ENCODE measurements at regions not wholly inside any gene's neighbourhood (a gene's known extent, or its start where the extent isn't known, plus 50 kb on each side); places are given as distances from the start of the nearest gene placed in this dataset.
"Not testable (repeated sequence)": the region's sequence is repeated elsewhere in the genome, so short reads cannot be mapped to it uniquely, and the experiment has no call there.

DNA sequence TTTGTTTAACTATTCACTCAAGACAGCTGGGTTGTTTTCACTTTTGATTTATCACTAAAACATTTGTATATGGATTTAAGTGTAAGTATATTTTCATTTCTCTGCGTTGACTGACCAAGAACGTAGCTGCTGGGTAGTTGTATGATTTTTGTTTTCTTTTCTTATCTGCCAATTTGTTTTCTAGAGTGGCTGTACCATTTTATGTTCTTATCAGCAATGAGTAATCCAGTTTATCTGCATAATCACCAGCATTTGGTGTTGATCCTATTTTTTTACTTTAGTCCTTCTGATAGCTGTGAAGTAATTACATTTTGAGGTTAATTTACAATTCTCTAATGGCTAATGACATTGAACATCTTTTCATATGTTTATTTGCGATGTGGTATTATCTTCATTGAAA is 1178.4 kb upstream of the TMEFF2 start:
- DNase-seq (ENCODE audit: low spot score in 2 of 2) (no peak), FAIRE-seq (no peak)

DNA sequence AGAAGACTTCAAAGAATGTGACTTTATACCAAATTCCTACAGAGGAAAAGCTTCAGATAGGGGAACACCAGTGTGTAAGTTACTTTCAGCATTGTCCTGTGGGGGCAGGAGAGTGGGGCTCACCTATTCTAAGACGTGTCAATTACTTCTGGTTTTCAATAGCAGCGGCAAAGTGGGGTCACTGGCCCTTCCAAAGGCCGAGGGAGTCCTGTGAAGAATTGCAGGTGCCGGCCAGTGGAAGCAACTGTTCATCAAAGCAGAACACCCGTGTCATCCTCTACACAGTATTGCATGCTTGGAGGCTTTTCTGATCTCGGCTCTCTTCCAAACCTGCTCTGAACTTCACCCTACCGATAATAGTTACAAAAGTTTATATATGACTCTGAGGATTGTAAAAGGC is 1176.5 kb upstream of the TMEFF2 start:
- FAIRE-seq (no peak), DNase-seq (ENCODE audit: low spot score in 2 of 2) (no peak)

DNA sequence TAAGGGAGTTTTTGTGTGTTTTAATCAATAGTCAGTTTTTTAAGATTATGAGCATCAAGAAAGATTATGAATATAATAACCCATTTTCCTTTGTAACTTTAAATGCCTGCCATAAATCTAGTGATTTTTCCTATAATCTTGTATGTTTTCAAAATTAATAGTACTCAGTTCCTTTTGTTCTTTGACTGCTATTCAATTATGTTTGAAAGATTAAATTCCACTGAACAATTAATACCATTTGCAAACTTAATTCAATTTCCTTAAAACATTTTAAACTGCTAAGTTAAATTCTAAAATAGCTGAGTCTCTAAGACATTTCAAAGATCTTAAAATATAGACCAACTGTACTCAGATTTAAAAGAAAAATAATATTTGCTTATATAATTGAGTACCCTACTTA is 1173.9 kb upstream of the TMEFF2 start:
- no peak for FAIRE-seq
- no peak for DNase-seq (ENCODE audit: low spot score in 2 of 2)

DNA sequence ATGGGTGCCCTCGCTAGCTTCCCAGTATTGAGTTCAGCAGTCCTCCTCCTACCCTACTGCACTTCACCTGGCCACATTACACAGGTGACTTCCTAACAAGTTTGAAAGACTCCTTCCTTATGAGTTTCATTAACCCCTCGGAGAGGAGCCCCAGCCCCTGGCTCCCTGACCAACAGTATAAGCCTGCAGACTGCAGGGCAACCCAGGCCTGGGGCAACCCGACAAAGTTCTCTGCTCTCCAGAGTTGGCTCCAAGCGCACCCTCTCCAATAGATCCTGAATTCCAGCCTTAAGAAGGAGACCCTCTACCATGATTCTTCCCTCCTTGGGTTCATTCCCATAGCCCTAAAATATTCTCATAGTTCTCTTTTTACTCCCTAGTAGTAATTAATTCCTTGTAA is 1162.8 kb upstream of the TMEFF2 start:
- FAIRE-seq (no peak), DNase-seq (ENCODE audit: low spot score in 2 of 2) (no peak)

DNA sequence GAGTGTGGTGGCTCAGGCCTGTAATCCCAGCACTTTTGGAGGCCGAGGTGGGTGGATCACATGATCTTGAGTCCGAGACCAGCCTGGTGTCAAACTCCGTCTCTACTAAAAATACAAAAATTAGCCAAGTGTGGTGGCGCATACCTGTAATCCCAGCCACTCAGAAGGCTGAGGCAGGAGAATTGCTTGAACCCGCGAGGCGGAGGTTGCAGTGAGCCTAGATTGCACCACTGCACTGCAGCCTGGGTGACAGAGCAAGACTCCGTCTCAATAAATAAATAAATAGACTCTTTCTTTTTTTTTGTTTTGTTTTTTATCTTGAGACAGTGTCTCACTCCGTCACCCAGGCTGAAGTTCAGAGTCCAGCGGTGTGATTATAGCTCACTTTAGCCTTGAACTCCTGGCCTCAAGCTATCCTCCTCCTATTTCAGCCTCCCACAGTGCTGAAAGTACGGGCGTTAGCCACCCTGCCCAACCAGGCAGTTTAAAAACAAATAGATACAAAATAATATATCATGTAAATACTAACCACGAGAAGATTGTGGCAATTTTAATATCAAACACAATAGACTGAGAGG is 1158.0 kb upstream of the TMEFF2 start:
- FAIRE-seq, result not testable (repeated sequence)

DNA sequence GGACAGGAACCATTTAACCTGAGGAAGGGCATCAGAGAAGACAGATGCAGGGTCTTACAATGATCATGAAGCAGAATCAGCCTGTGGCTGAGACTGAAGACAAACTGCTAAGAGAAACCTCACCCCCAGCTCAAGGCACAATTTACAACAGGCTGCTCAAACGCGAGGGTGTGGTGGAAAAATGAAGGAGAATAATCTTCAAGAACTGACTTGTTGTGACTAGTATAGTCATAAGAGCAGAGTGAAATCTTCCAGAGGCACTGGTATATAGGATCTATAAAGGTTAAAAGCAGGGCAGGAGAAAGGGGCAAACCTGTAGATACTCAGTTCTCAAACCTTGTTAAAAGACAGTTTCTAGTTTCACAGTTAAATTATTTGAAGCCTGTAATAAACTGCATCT is 1155.8 kb upstream of the TMEFF2 start:
- DNase-seq (ENCODE audit: low spot score in 2 of 2) (no peak), FAIRE-seq (no peak)

More for the DNA sequence above, 1158.0 kb upstream of the TMEFF2 start:
- not testable (repeated sequence) for DNase-seq (ENCODE audit: low spot score in 2 of 2)

DNA sequence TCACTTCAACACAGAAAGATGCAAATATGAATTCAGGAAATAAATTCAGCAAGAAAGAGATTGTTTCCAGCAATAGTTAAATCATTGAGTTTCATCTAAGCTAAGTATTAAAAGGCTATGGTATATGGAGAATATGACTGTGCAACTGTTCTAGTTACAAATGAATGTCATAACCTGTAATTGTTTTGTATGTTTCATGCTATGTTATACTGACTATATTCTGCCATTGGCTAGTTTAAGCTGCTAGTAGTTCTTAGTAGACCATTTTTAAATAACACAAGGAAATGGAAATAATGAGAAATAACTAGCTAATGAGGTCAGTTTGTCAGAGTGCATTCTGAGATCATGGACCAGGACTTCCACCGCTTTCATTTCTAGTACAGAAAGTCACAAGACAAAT is 1154.9 kb upstream of the TMEFF2 start:
- FAIRE-seq, result no peak
- no peak for DNase-seq (ENCODE audit: low spot score in 2 of 2)

DNA sequence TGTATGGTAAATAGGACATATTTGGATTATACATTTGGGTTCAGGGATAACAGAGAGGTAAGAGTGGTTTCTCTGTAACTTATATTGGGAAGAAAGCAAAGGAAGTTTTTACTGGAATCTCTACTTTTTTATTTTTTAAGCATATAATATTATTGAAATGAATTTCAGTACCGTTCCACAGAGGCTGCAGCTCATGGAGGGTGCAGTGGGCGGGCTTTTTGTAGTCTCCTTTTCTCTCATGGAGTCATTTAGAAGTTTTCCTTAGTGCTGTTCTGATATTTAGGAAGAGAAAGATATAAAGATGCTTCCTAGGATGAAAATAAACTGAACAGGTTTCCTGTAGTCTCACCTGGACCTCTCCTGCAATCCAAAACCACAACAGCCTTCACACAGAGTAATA is 1153.3 kb upstream of the TMEFF2 start:
- FAIRE-seq, result no peak
- DNase-seq (ENCODE audit: low spot score in 2 of 2), result no peak

DNA sequence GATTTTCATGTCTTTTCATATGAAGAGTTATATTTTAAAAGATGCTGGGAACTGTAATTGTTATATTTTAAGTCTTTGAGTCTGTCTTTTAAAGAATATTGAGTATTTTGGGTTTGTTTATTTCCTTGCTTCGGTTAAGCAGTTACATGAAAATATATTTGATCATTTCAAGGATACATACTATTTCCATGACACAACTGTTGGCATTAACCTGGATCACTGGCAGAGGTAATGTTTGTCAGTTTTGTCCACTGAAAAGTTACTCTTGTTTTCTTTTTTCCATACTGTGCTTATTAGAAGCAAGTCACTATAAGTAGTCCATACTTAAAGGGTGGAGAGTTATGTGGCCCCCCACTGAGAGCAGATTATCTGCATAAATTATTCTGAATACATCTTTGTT is 1142.0 kb upstream of the TMEFF2 start:
- DNase-seq (ENCODE audit: low spot score in 2 of 2) (no peak), FAIRE-seq (no peak)

DNA sequence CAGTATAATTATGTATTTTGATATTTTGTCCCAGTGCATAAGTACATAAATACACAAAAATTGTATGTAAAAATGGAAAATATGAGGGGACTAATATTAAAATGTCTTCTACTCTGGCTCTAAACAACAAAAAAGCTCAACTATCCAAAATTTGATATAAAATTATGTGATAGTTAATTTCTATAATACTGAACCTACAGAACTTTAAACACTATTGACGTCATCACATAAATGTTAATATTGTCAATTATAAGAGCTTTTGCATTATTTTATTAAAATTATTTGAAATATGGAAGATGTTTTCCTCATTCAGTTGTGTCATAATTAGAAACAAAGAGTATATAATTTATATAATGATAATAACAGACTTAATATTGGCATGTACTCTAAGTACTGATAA is 1139.7 kb upstream of the TMEFF2 start:
- DNase-seq (ENCODE audit: low spot score in 2 of 2) (no peak), FAIRE-seq (peak; percentile 71)

DNA sequence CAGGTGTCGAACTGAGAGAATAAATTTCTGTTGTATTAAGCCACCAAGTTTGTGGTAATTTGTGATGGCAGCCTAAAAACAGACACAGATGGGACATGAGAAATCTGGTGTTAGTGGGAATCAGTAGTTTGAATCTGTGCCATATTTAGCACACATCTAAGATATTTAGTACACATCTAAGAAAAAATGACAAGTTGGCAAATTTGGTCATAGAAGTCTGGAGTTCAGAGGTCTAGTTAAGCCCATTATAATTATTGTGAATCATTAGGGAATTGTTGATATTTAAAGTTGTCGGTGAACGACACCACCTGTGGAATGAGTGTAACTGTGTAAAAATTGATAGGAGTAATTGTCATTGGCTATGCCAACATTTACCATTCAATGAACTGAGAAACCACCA is 1138.8 kb upstream of the TMEFF2 start:
- DNase-seq (ENCODE audit: low spot score in 2 of 2), result no peak
- FAIRE-seq, result no peak

DNA sequence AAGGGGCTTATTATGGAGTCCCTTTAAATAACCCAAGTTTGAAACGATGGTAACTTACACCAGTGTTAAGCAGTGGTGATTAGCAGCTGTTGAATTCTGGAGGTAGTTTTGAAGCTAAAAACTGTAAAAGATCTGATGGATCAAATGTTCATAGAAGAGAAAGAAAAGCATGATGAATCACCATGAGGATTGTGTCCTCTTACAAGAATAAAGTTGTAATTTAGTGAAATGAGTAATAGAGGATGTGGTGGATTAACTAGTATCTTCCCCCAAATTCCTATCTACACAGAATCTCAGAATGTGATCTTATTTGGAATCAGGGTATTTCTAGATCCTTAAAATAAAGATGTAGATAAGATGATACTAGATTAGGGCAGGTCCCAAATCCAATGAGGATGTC is 1138.2 kb upstream of the TMEFF2 start:
- DNase-seq (ENCODE audit: low spot score in 2 of 2), result no peak
- FAIRE-seq, result no peak

DNA sequence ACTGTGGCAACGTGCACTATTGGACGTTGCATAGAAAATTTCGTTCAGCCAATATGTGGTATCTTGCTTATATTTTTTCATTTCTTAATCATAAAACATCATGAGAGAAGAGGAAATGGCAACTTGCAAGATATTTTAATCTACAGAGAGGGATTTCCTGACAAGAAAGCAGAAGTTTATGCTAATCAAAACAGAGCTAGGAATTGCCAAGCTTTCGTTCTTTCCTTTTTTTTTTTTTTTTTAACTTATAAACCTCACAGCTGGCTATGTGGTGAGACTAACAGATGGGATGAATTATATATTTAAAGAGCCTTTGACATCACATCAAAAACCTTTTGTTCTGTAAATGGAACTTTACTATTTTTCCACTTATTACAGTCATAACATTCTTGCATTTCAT is 1136.9 kb upstream of the TMEFF2 start:
- no peak for FAIRE-seq

DNA sequence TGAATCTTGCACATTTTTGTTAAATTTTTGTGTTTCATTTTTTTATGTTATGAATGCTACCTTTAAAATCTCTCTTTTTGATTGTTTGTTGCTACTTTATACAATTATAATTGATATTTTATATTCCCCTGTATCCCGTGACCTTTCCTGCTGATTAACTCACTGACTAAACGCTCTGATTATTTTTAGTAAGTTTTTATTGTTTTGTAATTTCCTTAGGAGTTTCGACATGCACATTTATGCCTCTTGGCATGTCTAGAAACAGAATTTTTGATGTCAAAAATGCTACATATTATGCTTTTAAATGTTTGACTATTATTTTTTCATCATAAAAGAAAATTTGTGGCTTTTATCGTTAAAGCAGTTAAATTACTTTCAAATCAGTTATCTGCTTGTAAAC is 1131.6 kb upstream of the TMEFF2 start:
- DNase-seq (ENCODE audit: low spot score in 2 of 2) (no peak), FAIRE-seq (no peak)

More for the DNA sequence above, 1136.9 kb upstream of the TMEFF2 start:
- DNase-seq (ENCODE audit: low spot score in 2 of 2), result no peak

DNA sequence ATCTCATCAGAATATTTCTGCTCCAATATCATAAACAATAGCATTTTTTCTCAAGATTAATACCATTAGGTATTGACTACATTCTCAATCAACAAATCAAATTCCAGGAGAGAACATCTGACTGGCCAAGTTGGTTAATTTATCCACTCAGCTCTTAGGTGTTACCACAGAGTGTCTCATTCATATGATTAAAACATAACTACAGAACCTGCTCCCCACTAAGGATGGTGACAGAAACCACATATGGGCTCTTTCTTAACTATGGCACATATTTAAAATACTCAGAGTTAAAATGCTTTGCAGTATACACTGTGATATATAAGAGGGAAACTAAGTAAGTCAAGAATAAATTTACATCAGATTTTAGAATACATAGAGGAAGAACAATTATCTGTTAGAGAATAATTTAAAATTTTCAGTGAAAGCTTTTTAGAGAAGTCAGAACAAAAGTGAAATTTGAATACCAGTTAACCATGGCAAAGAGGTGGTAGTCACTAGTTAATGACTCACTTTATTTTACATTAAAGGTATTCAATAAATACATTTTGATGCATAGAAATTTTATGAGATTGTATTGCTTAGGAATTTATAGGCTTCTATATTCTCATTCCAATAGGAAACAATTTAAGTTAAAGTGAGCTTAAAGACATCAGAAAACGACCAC is 1120.8 kb upstream of the TMEFF2 start:
- FAIRE-seq, result no peak

DNA sequence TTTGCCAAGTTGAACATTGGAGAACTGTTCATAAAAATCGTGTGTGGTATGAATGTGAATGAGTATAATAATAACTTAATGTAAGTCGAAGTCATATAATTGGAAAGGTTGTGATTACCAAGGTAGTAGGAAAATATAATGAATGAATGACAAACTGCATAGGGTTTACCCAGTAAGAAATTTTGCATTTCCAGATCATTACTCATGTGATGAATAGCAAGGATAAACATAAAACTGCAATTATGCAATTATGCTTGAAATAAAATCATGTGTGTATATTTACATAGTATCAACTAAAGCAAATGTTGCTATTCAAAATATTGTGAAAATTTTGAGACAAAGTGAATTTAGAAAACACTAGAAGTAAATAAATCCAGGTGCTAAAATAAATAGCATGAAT is 1108.7 kb upstream of the TMEFF2 start:
- DNase-seq (ENCODE audit: low spot score in 2 of 2) (no peak), FAIRE-seq (no peak)

More for the DNA sequence above, 1120.8 kb upstream of the TMEFF2 start:
- DNase-seq (ENCODE audit: low spot score in 2 of 2), result no peak

DNA sequence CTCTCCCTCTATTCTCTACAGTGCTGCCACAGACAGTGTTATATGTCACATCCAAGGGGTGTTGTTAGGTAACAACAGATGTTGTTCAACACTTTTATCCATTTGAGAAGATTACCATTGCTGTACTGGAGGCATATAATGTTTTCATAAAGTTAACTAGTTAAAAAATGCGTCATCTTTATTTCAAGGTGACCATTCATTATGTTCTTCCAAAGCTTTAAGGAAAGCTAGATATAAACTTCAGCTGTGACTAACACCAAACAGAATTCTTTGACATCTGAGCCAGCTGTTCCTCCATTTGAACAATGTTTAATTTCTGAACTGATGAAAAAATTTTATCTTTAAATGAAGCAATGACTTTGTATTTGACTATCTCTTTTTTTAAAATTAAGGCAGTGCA is 1099.6 kb upstream of the TMEFF2 start:
- FAIRE-seq (no peak), DNase-seq (ENCODE audit: low spot score in 2 of 2) (no peak)

DNA sequence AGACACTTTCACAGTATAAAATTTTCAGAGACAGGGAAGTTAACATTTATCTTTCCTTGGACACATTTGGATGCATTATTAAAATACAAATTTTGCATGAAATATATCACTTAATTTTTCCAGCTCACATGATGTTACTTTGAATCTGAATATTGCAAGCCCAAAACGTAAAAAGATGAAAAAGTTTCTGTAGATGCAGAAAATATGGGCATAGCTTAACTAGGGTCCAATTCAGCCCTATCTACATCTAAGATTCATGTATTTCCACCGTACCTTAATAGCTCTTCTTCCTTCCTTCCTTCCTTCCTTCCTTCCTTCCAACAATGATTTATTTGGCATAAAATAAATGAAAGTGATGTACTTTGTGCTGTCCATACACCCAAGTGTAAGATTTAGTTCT is 1084.6 kb upstream of the TMEFF2 start:
- FAIRE-seq, result no peak

DNA sequence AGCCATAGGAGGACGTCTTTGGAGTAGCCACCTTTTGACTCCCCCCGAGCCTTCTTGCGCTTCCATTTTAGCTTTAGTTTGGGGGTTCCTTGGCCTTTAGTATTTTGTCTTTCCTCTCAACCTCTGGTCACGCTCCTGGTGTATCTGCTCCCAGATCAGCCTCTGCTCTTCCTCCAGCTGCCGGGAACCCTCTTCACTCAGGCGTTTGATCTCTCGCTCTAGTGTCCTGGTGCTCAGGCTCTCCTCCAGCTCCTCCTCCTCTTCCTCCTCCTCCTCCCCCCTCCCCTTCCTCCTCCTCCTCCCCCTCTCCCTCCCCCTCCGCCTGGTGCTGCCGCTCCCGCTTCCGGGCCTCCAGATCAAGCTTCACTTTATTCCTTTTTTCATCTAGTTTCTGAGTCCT is 1082.3 kb upstream of the TMEFF2 start:
- no peak for FAIRE-seq
- DNase-seq (ENCODE audit: low spot score in 2 of 2), result no peak

More for the DNA sequence above, 1084.6 kb upstream of the TMEFF2 start:
- DNase-seq (ENCODE audit: low spot score in 2 of 2), result no peak

DNA sequence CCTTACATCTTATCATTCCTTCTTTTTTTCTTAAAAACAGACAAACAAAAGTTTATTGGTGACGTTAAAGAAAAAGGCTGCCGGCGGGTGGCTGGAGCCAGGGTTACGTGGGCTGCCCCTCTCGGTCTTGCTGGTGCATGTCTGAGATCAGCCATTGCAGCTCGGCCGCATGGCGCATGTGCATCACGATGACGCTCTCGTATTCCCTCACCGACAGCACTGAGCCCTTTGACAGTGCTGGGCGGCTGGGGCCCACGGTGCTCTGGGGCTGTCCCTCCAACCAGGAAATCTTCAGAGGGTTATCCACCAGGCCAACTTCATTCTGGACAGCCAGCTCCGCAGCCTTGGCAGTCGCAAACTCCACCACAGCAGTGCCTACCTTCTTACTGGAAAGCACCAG is 1081.8 kb upstream of the TMEFF2 start:
- DNase-seq (ENCODE audit: low spot score in 2 of 2) (no peak), FAIRE-seq (no peak)

DNA sequence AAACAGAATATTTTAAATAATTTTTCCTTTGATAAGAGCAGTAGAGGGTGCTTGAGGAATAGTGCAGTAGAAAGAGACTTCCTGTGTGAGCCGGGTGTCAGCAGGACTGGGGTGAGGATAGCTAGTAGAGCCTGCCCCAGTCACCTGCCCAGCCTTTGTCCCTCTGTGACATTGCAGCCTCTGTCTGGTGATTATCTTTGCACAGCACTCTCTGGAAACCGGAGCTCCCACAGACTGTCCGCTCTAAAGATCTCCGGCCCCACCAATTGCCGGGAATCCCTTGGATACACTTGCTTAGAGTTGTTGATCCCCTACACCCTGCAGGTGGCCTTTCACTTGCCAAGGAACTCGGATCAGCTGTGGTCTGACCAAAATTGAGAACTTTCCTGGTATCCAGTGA is 1081.3 kb upstream of the TMEFF2 start:
- FAIRE-seq (no peak), DNase-seq (ENCODE audit: low spot score in 2 of 2) (no peak)

DNA sequence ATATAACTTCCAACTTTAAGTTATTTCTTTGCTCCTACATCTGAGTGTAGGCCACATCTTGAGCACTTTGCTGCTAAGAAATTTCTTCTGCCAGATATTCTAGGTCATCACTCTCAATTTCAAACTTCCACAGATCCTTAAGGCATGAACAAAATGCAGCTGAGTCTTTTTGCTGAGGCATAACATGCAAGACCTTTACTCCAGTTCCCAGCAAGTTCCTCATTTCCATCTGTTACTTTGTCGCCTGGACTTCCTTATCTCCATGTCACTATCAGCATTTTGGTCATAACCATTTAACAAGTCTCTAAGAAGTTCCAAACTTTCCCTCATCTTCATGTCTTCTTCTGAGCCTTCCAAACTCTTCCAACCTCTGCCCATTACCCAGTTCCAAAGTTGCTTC is 1077.3 kb upstream of the TMEFF2 start:
- FAIRE-seq (no peak), DNase-seq (ENCODE audit: low spot score in 2 of 2) (no peak)

DNA sequence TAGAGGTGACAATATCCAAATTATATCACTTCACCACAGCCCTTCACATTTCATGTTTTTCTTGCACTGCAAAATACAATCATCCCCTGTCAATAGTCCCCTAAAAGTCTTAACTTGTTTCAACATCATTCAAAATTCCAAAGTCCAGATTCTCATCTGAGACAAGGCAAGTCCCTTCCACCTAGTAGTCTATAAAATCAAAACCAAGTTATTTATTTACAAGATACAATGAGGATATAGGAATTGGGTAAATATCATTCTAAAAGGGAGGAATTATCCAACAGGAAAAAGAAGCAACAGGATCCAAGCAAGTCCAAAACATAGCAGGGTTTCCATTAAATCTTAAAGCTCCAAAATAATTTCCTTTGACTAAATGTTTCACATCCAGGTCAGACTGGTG is 1076.1 kb upstream of the TMEFF2 start:
- DNase-seq (ENCODE audit: low spot score in 2 of 2), result no peak
- no peak for FAIRE-seq
